IPS-20b (cell line): ENCODE measurements at regions not wholly inside any gene's neighbourhood (a gene's known extent, or its start where the extent isn't known, plus 50 kb on each side); places are given as distances from the start of the nearest gene placed in this dataset.

Source experiments
- H3K27ac ChIP-seq: one replicate; pipeline ENCODE4 v1.5.1; 2013; ENCODE audit warnings: low read length
- H3K27me3 ChIP-seq: 2 replicates; pipeline ENCODE4 v1.6.1; 2013; ENCODE audit warnings: mild to moderate bottlenecking, low read length, inconsistent platforms; ENCODE audit not compliant: insufficient read depth
- H3K36me3 ChIP-seq: 2 replicates; pipeline ENCODE4 v1.6.1; 2013; ENCODE audit warnings: low read depth, mild to moderate bottlenecking, inconsistent platforms, low read length, moderate library complexity; ENCODE audit not compliant: insufficient read depth
- H3K4me1 ChIP-seq: 2 replicates; pipeline ENCODE4 v1.6.1; 2013; ENCODE audit warnings: mild to moderate bottlenecking, control low read depth, inconsistent platforms, low read length, moderate library complexity; ENCODE audit not compliant: insufficient read depth
- H3K4me3 ChIP-seq: 2 replicates; pipeline ENCODE4 v1.5.1; 2013; ENCODE audit warnings: mild to moderate bottlenecking, low read length, inconsistent platforms
- H3K9ac ChIP-seq: 2 replicates; pipeline ENCODE4 v1.6.1; 2013; ENCODE audit warnings: low read depth, mild to moderate bottlenecking, inconsistent platforms, low read length, moderate library complexity
- H3K9me3 ChIP-seq: 2 replicates; pipeline ENCODE4 v1.6.1; 2013; ENCODE audit warnings: mild to moderate bottlenecking, low read depth, low read length, inconsistent platforms; ENCODE audit not compliant: insufficient read depth

DNA sequence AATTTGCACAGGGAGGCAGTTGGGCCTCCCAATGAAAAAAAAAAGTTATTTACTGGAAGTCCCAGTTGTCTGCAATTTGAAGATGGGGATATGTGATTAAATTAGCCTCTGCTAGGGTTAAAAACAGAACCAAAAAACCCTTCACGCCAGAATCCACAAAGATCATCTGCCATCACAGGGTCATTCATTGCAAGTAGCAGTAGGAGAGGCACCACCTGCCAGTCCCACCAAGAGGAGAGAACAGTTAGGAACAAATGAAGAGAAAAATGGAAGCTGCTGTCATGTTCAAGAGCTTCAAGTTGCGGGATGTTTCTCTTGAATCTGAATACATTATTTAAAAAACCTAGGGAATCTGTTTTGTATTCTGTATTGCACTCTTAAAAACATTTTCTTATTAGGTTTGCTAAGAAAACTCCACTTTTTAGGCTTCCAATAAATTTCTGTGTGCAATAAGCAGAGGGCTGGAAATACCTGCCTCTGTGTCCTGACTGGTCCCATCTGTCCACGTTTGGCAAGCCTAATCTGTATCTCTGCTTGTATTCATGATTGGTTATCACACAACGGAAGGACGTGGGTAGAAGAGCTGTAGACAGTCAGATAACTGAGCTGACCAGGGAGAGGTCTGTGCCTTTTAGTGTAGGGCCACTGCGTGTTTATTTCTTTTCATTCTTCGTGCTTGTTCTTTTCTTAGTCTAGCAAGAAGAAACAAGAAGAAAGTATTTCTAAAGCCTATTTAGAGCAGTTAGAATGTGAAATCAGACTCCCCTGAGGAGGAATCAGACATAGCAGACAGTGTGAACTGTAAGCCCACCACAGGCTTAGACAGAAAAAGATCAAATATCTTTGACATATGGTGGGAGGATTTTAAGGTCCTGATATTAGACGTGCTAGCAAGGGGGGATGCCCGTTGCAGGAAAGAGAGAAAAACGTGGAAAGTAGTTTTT, 630.6 kb upstream of the SEMA6A start:
- no peak overlapping the region for H3K4me3 ChIP-seq
- H3K4me1 ChIP-seq: peaks cover 12% of the 10 kb centered on the region; the same call in 1 of the 2 replicates
- H3K9ac ChIP-seq: no peak overlapping the region
- no peaks in the 10 kb centered on the region for H3K27me3 ChIP-seq
- H3K9me3 ChIP-seq: no peaks in the 10 kb centered on the region; the same call in 1 of the 2 replicates
- no peaks in the 10 kb centered on the region for H3K36me3 ChIP-seq
- H3K27ac ChIP-seq: no peak overlapping the region

GRCh38 chr5:117204404-117204803, 629.8 kb upstream of the SEMA6A start:
- H3K27me3 ChIP-seq: no peaks in the 10 kb centered on the region
- H3K27ac ChIP-seq: no peak overlapping the region
- H3K4me3 ChIP-seq: no peak overlapping the region
- no peak overlapping the region for H3K9ac ChIP-seq
- H3K9me3 ChIP-seq: no peaks in the 10 kb centered on the region; the same call in 1 of the 2 replicates
- peaks cover 12% of the 10 kb centered on the region; the same call in 1 of the 2 replicates for H3K4me1 ChIP-seq
- H3K36me3 ChIP-seq: no peaks in the 10 kb centered on the region

GRCh38 chr5:117203584-117203983, 629.0 kb upstream of the SEMA6A start:
- Histone ChIP-seq H3K4me1 (peaks cover 12% of the 10 kb centered on the region; the same call in 1 of the 2 replicates), H3K4me3 (no peak overlapping the region), H3K27ac (no peak overlapping the region), H3K36me3 (no peaks in the 10 kb centered on the region), H3K27me3 (no peaks in the 10 kb centered on the region), H3K9ac (no peak overlapping the region), H3K9me3 (no peaks in the 10 kb centered on the region)

DNA sequence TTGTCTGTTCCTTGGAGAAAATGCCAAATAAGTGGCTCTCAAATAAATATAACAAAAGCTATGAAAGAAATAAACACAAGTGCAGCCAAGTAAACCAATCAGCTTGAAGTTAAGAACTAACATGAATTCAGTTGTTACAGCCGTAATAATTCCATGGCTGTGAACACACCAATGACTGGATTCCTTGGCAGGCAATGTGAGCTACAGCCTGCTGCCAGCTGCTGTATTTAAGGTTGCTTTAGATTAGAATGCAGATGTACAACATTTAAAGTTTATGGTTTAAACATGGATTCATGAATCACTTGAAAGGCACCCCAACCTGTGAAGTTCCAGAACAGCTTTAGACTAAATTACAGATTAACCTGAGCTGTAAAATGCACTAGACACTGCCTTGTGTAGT, 626.4 kb upstream of the SEMA6A start:
- Histone ChIP-seq H3K27ac (no peak overlapping the region), H3K9ac (no peak overlapping the region), H3K27me3 (no peaks in the 10 kb centered on the region), H3K4me3 (no peak overlapping the region), H3K4me1 (no peaks in the 10 kb centered on the region), H3K9me3 (no peaks in the 10 kb centered on the region), H3K36me3 (no peaks in the 10 kb centered on the region)

- no peaks in the 10 kb centered on the region for H3K36me3 ChIP-seq
- no peak overlapping the region for H3K4me3 ChIP-seq
- no peaks in the 10 kb centered on the region for H3K9me3 ChIP-seq
- no peak overlapping the region for H3K27ac ChIP-seq
- H3K9ac ChIP-seq: no peak overlapping the region
- no peaks in the 10 kb centered on the region for H3K27me3 ChIP-seq
- no peaks in the 10 kb centered on the region for H3K4me1 ChIP-seq
Measured at GRCh38 chr5:117195076-117195475, 620.5 kb upstream of the SEMA6A start.

DNA sequence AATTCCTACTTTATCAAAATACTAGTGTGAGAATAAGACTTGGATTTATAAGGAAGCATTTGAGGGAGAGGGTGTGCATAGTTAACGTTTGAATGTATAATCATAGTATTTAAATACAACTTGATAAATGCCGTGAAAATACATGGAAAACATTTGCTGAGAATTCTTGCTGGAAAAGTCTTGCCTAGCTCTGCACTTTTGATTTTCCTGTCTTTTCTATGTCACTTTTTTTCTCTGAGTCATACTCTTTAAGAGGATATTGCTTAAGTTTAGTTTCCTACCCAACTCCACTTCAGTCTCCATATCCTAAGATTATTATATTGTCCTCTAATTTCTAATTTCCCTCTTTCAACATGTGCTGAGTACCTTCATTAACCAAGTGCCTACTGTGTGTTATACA, 616.6 kb upstream of the SEMA6A start:
- Histone ChIP-seq H3K4me3 (no peak overlapping the region), H3K27me3 (no peaks in the 10 kb centered on the region), H3K36me3 (no peaks in the 10 kb centered on the region)

GRCh38 chr5:117189784-117190183, 615.2 kb upstream of the SEMA6A start:
- Histone ChIP-seq H3K4me3 (no peak overlapping the region), H3K36me3 (no peaks in the 10 kb centered on the region), H3K4me1 (0 out of 2 replicates have a peak, but pooled peaks cover 5% of the 10 kb centered on the region), H3K27me3 (no peaks in the 10 kb centered on the region), H3K9me3 (no peaks in the 10 kb centered on the region), H3K27ac (no peak overlapping the region), H3K9ac (no peak overlapping the region)

More for the DNA sequence above, 616.6 kb upstream of the SEMA6A start:
- Histone ChIP-seq H3K27ac (no peak overlapping the region), H3K9ac (no peak overlapping the region), H3K4me1 (0 out of 2 replicates have a peak, but pooled peaks cover 5% of the 10 kb centered on the region), H3K9me3 (no peaks in the 10 kb centered on the region)

- Histone ChIP-seq H3K36me3 (no peaks in the 10 kb centered on the region), H3K9me3 (no peaks in the 10 kb centered on the region), H3K4me3 (no peak overlapping the region), H3K27ac (no peak overlapping the region), H3K9ac (no peak overlapping the region), H3K27me3 (no peaks in the 10 kb centered on the region), H3K4me1 (0 out of 2 replicates have a peak, but pooled peaks cover 5% of the 10 kb centered on the region)
Measured at GRCh38 chr5:117188211-117188610, 613.6 kb upstream of the SEMA6A start.

- Histone ChIP-seq H3K9ac (no peak overlapping the region), H3K4me3 (no peak overlapping the region), H3K27ac (no peak overlapping the region), H3K27me3 (no peaks in the 10 kb centered on the region), H3K4me1 (0 out of 2 replicates have a peak, but pooled peaks cover 5% of the 10 kb centered on the region), H3K36me3 (no peaks in the 10 kb centered on the region), H3K9me3 (no peaks in the 10 kb centered on the region)
Measured at GRCh38 chr5:117186751-117187150, 612.1 kb upstream of the SEMA6A start.

DNA sequence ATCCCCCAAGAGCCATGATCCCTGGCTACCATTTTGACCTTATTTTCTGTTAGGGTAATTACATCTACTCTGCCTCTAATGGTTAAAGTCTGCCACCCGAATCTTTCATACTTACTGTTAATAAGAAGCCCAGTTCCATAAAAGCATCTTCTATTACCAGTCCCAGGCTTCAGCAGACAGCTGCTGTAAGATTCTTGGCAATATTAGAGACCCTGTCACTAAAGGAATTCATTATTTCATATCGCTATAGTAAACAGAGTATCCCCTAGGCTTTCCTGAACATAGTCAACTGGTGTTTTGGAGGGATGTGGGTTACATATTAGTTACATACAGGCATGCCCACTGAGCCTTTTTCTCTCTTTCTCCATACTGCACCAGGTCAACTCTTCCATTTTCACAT, 608.7 kb upstream of the SEMA6A start:
- Histone ChIP-seq H3K4me3 (no peak overlapping the region), H3K27ac (no peak overlapping the region), H3K4me1 (no peaks in the 10 kb centered on the region), H3K9me3 (no peaks in the 10 kb centered on the region), H3K9ac (no peak overlapping the region), H3K27me3 (no peaks in the 10 kb centered on the region), H3K36me3 (no peaks in the 10 kb centered on the region)

GRCh38 chr5:117182104-117182503, 607.5 kb upstream of the SEMA6A start:
- Histone ChIP-seq H3K27ac (no peak overlapping the region), H3K4me3 (no peak overlapping the region), H3K36me3 (no peaks in the 10 kb centered on the region), H3K4me1 (no peaks in the 10 kb centered on the region), H3K27me3 (no peaks in the 10 kb centered on the region), H3K9me3 (no peaks in the 10 kb centered on the region), H3K9ac (no peak overlapping the region)

- no peaks in the 10 kb centered on the region for H3K27me3 ChIP-seq
- H3K36me3 ChIP-seq: no peaks in the 10 kb centered on the region
- no peaks in the 10 kb centered on the region for H3K4me1 ChIP-seq
- H3K4me3 ChIP-seq: no peak overlapping the region
- no peak overlapping the region for H3K9ac ChIP-seq
- no peaks in the 10 kb centered on the region for H3K9me3 ChIP-seq
- H3K27ac ChIP-seq: no peak overlapping the region
Measured at GRCh38 chr5:117177302-117177701, 602.7 kb upstream of the SEMA6A start.
